GM03348 (cell line): ENCODE measurements at regions not wholly inside any gene's neighbourhood (a gene's known extent, or its start where the extent isn't known, plus 50 kb on each side); places are given as distances from the start of the nearest gene placed in this dataset.
A peak's percentile ranks its signal among the peaks of the same experiment; 100 is the strongest.

Source experiments
- DNase-seq: peaks from one replicate; pipeline ENCODE4 v3.0.0; 2012; ENCODE audit warnings: low spot score

DNA sequence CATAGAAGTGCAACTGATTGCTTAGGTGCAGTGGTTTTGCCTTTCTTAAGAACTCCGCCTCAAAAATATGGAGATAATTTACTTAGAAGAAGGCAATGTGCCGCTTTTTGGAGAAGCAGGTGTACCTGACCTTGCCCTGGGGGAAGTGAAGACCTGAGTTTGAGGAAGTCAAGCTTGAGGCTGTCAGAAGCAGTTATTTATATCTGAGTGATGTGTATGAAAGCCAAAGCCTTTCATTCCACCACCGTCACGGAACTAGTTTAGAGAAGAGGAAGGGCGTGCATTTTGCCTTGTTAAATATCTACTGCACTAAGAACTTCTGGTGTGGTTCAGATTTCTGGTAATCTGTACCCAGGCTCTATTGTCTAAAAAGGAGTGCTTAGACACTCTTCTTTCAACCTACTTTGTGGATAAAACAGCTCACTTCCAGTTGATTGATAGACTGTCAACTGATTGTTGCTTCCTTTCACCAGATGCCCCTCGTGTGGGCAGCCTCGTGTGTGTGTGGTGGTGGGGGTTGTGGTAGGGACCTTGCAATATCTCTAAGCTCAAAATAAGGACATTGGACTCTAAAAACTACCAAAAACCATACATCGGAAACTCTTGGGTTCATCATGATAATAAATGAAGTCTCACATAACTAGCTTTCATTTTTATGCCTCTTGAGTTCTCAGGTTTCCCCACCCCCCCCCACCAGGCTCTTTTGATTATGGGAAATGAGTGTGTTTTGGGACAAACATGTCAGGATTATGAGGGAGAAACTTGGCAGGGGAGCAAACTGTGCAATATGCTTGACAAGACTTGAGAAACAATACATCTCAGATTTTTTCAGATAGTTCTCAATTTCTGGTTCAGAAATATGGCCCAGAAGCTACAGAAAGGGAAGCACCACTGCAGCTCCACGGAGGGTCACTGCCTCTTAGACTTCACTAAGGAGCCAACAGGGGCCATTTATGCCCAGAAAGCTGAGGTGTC lies 78.6 kb downstream of the ARF6 start:
- no peak for DNase-seq

DNA sequence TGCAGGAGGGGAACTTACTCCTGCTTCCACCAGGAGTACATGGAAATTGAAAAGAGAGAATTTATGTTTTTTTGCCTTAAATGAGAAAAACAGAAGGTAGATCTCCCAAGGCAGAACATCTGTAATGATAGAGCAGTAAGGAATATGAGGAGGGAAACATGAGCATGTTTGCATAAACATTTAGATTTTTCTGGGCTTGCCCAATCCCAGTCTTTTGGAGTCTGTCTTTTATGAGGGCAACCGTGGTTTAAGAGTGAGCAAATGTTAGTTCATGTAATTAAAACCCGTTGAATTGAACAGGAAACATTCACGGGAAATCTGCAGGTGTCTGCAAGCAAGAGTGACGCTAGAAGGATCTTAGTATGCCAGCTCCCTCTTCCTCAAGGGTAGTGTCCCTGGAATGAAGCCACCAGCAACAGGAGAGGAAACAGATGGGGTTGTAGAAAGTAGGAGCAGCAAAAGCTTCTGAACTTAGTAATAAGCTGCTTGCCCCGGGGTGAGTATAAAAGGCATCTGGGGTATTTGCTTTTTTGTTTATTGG lies 79.3 kb downstream of the ARF6 start:
- peak; percentile 52 for DNase-seq

DNA sequence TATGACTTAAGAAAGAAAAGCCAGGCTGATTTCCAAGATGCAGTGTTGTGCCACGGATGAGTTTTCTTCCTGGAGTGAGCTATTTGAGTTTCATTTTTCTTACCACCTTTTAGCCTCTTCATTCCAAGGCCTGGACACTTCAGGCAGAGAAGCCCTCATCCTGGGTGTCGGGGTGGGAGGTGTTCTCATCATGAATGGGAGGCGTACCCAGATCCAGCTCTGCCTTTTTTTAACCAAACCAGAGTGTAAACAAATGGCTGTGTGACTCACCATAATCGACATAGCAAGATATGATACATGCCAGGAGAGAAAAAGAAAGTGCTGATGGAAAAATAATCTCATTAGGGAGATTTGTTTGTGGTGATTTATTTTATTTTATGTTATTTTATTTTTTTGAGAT lies 79.9 kb downstream of the ARF6 start:
- DNase-seq = peak; percentile 79

DNA sequence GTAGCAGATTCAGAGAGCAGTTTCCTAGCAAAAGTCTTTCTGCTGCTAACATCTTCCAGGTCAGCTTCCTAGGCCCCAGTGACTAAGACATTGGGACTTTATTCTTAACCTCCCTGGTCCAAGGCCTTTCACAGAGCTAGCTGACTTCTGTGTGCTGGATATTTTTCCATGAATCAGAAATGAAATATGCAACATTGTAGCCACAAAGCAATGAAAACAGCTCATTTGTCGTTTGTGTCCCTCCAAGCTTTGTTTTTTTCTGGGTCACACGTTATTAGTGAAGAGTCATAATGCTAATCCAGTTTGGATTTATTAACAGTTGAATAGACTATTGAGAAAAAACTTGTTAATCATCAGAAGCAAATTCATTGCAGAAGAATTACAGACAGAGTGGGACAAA lies 82.4 kb downstream of the ARF6 start:
- DNase-seq = peak; percentile 76

DNA sequence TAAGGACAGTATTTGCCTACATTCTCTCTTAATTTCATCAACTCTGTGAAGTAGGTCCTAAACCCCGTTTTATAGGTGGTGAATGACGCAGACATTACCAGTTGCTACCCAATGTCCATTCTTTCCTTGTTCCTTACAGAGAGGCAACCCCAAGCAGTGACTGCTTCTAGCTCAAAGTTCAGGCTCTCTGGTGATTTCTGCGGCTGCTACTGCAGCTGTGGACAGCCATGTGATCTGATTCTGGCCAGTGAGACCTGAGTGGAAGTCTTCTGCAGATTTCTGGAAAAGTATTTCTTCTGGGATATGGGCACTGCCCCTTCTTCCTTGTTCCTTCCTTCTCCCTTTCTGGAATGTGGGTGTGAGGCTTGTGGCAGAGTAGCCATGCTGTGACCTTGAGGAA lies 82.9 kb downstream of the ARF6 start:
- DNase-seq = peak; percentile 9

DNA sequence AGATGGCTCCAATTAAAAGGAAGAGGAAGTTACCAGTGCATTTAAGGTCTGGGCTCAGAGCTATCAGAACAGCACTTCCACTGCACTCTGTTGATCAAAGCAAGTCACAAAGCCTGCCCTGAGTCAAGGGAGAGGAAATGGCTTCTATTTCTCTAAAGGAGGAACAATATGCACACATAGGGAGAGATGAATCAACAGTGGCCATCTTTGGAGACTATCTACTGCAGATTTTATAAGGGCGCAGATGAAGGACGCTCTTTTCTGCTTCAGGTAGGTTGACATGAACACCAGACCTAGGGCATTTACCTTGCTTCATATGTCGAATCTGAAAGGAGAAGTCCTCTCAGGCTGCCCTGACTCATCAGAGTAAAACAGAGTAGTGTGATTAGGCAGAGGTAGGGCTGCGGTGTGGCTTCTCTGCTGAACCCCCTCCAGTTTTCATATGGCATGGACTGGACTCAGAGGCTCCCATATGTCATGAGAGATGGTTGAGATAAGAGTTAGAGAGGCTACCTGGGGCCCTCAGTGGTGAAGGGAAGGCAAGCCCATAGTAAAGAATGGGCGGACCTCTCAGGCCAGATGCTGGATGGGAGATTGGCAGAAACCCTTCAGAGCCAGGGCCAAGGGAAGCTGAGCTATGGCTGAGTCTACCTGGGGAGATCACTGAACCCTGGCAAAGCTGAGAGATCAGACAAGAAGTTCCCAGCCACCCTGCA lies 84.4 kb downstream of the ARF6 start:
- DNase-seq = no peak

DNA sequence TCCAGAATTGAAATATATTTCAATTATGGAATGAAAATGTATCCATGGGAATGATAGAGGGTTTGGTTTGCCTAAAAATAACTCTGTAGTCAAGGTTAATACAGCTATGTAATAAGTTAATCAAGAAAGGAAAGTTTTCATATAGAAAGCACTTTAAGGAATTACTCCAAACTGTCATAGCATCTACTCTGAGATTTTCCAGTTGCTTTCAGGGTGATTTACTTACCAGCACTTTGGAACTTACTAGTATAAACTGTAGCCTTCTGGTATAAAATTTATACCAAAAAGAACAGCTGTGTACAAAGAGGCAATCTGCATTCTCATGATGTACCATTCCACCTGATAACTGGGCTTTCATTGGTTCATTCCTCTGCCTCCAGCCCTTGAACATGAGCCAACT lies 87.1 kb downstream of the ARF6 start:
- DNase-seq = no peak

DNA sequence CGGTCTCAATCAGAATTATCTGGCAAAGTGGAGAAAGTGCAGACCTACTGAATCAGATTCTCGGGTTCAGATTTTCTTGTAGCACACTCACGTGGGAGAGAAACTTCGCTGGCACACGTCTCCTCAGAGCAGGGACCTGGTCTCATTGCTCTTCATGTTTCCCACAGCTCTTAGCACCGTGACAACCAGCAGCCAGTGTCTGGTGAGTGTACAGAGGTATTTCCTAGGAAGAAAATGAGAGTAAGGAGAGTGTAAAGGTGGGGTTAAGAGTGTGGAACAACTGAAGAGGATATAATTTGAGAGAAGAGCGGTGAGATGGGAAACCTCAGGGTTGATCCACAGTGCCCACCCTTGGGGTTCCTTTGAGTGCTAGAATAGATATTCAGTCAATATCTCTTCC lies 89.2 kb downstream of the ARF6 start:
- DNase-seq = no peak

DNA sequence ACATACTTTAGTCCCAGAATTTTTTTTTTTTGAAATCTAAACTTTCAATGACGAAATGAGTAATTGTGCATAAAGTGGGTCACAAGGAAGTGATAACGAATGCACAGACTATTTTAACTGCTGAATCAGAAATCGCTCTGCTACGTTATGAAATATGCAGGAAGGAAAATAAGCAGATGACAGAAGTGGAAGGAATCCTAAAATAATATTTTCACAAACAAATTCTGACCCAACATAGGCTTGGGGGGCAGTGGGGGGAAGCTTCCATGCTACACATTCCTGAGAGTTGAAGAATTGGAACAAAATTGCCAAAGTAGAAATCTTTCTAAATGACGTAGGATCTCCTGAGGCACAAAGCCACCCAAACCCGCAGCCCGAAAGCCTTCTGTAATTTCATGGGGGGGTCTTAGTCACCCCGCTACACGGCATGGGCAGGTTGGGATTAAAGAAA lies 89.6 kb downstream of the ARF6 start:
- peak; percentile 79 for DNase-seq

DNA sequence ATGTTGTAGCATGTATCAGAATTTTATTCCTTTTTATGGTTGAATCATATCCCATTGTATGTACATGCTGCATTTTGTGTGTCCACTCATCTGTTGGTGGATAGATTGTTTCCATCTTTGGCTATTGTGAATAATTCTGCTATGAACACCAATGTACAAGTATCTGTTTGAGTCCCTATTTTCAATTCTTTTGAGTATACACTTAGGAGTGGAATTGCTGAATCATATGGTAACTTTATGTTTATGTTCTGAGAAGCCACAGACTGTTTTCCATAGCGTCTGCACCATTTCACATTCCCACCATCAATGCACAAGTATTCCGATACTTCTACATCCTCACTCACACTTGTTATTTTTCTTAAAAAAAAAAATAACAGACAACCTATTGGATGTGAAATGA lies 91.5 kb downstream of the ARF6 start:
- DNase-seq = no peak

DNA sequence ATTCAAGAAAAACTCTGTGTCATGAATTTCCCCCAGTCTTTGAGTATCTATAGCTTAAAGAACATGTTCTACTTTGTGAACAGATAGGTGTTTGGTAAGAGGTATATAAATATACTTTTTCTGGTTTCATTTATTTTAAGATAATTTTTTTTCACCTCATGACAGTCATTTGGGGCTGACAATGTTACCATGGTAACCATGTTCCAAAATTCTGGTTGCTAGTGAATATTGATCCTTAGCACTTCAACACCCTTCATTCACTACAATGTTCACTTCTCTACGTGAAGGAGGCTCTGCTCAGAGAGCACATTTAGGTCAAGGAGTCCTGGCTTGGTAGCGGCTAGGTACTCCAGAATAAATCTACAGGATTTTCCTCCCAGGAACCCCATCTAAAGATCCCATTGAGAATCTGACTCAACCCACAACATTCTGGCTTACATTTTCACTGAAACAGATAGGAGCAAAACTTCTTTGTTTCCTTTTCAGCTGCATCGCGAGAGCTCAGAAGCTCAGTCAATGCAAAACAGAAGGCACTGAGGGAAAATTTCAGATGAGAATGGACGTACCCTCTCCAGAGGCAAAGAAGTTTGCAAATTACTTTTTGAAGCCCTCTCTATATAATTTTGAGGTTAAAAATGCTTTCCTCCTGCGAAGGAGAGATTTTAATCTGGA lies 93.6 kb downstream of the ARF6 start:
- DNase-seq = no peak

DNA sequence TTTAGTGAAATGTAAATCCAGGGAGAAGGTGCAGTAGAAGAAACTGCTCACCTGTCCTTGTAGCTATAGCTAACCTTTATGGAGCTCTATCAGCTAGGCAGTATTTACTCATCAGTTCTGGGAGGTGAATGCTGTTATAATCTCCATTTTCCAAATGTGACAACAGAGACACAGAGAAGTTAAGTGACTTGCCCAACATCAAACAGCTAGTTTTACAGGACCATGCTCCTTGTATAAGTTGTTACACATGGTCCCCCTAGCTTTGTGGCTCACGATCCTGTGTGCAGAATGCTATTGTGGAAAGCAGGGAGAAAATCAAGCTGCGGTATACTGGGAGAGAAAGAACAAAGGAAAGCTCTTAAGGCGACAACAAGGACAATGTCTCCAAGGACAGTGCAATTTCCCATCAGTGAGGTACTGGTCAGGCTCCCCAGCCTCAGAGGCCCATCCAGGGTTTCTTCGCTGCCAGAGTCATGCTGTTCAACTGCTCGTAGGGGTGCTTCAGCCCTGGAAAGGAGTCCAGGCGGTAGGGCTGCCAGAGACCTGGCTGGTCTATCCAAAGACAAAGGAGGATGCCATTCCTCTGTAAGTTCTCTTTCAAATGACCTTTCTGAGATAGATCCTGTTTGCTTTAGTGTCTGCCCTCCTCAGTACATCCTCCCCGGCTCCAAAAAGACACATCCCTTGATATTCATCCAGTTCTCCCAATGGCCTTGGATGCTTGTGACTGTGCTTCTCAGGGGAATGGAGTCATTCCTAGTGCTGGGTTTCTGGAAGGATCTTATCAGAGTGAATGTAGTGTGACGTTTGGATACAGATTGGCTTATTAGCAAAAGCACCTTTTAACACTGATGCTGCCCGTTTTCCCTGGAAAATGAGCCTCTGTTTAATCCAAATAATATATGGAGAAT lies 95.5 kb downstream of the ARF6 start:
- no peak for DNase-seq

DNA sequence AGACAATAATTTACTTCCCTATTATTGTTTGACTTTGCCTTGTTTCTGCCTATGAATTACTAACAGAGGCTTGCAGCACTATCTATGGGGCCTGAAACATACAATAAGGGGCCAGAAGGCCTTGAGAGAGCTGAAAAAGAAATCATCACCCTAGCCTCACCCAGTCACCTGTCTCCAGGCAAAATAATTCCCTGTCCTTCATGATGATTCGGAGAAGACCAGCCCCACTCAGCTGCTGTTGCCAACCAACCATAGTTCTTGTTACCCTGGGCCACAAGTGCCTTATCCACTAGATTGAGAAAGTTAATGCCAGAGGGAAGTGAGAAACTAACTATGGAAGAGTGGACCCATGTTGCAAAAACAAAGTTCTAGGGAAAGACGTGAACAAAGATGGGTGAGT lies 97.1 kb downstream of the ARF6 start:
- DNase-seq = no peak

DNA sequence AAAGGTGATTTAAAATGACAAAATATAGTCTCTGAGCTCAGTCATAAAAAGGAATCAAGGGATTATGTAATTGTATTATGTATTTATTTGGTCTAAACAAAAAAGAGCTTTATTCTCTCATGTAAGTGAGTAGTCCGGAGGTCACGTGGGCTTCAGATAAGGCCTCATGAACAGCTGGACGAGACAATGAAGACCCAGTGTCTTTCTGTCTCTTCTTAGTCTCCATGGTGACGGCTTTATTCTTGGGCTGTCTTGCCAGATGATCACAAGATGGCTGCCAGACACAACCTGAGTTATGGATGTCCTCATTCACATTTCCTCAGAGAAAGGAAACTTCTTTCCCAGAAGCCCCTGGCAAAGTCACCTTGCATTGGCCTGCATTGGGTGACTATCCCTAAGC lies 98.6 kb downstream of the ARF6 start:
- DNase-seq = no peak

DNA sequence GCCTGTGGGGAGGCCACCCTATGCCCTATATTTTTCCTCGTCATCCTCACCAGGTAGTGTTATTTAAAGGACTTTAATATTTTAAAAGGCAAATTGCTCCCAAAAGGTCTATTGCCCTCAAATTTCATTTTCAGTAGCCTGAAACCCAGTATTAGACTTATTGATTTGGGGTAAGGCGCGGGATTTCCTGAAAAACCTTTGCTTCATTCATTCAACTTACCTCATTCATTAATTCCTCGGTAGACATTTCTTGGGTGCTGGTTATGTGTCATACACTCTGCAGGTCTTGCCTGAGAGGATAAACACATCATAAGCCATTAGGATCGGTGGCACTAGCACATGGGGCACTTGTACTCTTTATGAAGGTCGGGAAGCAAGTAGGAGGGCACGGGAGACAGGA lies 99.2 kb downstream of the ARF6 start:
- no peak for DNase-seq

DNA sequence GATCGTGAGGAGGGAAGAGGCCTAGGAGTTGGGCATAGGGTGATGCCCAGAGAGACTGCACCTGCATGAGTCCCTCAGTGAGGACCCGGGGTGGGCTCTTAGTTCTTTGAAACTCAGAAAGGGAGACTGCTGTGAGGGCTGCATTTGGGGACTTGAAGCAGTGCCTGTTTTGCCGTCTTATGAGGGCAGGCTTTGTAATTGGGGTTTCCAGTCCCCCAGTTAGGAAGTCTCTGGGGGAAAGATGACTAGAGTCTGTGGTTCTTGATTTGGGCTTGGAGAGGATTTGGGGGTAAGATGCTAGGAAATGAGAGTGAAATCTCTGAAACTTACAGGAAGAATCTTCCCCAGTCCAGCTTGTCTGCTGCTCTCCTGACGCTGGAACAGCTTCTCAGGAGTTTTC lies 99.6 kb downstream of the ARF6 start:
- no peak for DNase-seq

DNA sequence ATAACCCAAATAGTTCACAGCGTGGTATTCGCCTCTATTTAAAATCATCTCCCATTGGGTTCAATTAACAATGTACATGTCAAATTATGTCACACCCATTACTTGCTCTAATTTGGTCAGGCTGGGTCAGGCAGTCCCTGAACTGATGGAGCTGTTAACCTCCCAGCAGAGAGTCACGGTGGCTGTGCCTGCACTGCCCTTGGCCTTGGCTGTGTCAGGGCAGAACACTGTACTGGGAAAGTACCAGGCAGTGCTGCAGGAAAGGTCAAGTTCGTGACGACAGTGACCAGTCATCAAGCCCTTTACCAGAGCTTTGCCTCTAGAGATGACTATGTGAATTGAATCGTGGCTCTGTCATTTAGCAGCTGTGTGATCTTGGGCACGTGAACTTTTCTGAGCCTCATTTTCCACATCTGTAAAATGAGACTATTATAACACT lies 100.0 kb downstream of the ARF6 start:
- peak; percentile 16 for DNase-seq

DNA sequence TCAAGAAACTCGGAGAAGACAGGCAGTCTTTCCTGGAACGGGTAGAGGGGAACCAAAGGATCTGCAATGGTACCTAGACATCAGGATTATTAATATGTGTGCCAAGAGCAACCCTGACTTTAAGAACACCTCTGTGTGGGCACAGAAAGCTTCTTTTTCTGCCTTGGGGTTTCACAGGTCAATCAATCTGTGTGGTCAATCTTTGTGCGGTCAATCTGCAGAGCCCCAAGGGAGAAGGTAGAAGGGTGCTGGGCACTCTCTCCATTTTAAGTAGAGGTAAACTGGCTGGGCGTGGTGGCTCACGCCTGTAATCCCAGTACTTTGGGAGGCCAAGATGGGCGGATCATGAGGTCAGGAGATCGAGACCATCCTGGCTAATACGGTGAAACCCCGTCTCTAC lies 100.7 kb downstream of the ARF6 start:
- DNase-seq = no peak

DNA sequence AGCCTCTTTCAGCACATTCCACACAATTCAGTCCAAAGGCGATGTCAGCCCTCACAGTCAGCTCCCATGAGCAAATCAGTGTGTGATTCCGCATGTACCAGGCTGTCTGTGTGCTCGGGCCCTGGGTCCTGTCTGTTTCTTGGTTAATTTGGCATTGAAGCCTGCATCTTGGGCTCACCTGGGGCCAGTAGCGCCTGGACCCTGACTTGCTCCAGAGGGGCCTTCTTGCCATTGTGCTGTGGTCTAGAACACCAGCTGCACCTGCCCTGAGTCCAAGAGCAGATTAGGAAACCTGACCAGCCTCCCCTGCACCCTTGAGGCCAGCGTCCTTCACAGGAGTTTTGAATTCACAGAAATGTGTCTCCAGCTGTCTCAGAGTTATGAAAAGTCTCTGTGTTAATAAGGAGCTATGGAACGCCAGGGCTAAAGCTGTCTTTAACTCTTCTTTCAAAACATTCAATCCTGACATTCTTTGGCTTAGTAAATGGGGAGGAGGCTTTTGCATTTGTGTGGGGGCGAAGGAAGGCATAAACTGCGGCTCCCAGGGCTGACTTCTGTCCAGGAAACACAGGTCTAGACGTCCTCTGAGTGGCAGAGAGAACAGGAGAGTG lies 102.2 kb downstream of the ARF6 start:
- peak; percentile 51 for DNase-seq

DNA sequence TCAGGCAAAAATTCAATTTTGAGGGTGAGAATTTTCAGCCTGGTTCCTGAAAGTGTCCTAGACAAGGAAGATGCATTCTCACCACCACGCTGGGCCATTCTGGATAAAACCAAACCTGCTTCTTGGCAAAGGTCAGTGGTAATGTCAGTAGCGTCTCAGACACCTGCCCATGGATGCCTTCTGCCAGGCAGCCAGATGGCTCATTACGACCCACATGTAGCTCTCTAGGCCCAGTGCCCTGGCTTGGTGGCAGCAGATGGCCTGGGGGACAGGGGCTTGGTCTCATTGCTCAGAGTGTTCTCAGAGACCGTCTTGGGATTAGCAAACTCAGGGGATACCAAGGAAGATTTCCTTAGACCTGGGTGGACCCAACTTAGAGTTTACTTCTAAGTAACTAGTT lies 105.1 kb downstream of the ARF6 start:
- DNase-seq = no peak
